ENCODE measurements at regions not wholly inside any gene's neighbourhood (a gene's known extent, or its start where the extent isn't known, plus 50 kb on each side); places are given as distances from the start of the nearest gene placed in this dataset.
"Not testable (repeated sequence)": the region's sequence is repeated elsewhere in the genome, so short reads cannot be mapped to it uniquely, and the experiment has no call there.

GRCh38 chr4:93888308-93888707, 59.8 kb downstream of the ATOH1 start:
- no peak for DNase-seq (ENCODE audit: low read depth, low spot score)
- H3K4me3 ChIP-seq (ENCODE audit: low read length) = no peak overlapping the region
- no peaks in the 10 kb centered on the region for H3K9me3 ChIP-seq (ENCODE audit: control insufficient read depth, insufficient read depth, low read length)
- H3K4me1 ChIP-seq (ENCODE audit: control insufficient read depth, insufficient read depth, low read length) = no peaks in the 10 kb centered on the region
- H3K27me3 ChIP-seq (ENCODE audit: control insufficient read depth, insufficient read depth, low read length) = no peaks in the 10 kb centered on the region
- H3K36me3 ChIP-seq (ENCODE audit: control insufficient read depth, insufficient read depth, low read length) = no peaks in the 10 kb centered on the region
- H3K27ac ChIP-seq (ENCODE audit: low read length) = no peak overlapping the region

- H3K36me3 ChIP-seq (ENCODE audit: control insufficient read depth, insufficient read depth, low read length) = no peaks in the 10 kb centered on the region
- H3K27ac ChIP-seq (ENCODE audit: low read length) = no peak overlapping the region
- no peaks in the 10 kb centered on the region for H3K4me1 ChIP-seq (ENCODE audit: control insufficient read depth, insufficient read depth, low read length)
- no peak for DNase-seq (ENCODE audit: low read depth, low spot score)
- no peaks in the 10 kb centered on the region for H3K27me3 ChIP-seq (ENCODE audit: control insufficient read depth, insufficient read depth, low read length)
- H3K9me3 ChIP-seq (ENCODE audit: control insufficient read depth, insufficient read depth, low read length) = no peaks in the 10 kb centered on the region
- H3K4me3 ChIP-seq (ENCODE audit: low read length) = no peak overlapping the region
These were observed 60.2 kb downstream of the ATOH1 start for GRCh38 chr4:93888768-93889167.

GRCh38 chr4:93891244-93891643, 62.7 kb downstream of the ATOH1 start:
- Histone ChIP-seq H3K4me3 (ENCODE audit: low read length) (no peak overlapping the region), H3K36me3 (ENCODE audit: control insufficient read depth, insufficient read depth, low read length) (no peaks in the 10 kb centered on the region), H3K27me3 (ENCODE audit: control insufficient read depth, insufficient read depth, low read length) (no peaks in the 10 kb centered on the region), H3K4me1 (ENCODE audit: control insufficient read depth, insufficient read depth, low read length) (no peaks in the 10 kb centered on the region), H3K9me3 (ENCODE audit: control insufficient read depth, insufficient read depth, low read length) (no peaks in the 10 kb centered on the region), H3K27ac (ENCODE audit: low read length) (no peak overlapping the region)
- WGBS (ENCODE audit: insufficient coverage, insufficient read length) = no CpG with 5 or more reads among the region's 2 CpGs
- DNase-seq (ENCODE audit: low read depth, low spot score) = no peak

GRCh38 chr4:93894995-93895394, 66.4 kb downstream of the ATOH1 start:
- Histone ChIP-seq H3K9me3 (ENCODE audit: control insufficient read depth, insufficient read depth, low read length) (no peaks in the 10 kb centered on the region), H3K4me1 (ENCODE audit: control insufficient read depth, insufficient read depth, low read length) (no peaks in the 10 kb centered on the region), H3K4me3 (ENCODE audit: low read length) (no peak overlapping the region), H3K36me3 (ENCODE audit: control insufficient read depth, insufficient read depth, low read length) (no peaks in the 10 kb centered on the region), H3K27ac (ENCODE audit: low read length) (no peak overlapping the region), H3K27me3 (ENCODE audit: control insufficient read depth, insufficient read depth, low read length) (no peaks in the 10 kb centered on the region)
- DNase-seq (ENCODE audit: low read depth, low spot score) = no peak
- no CpG with 5 or more reads among the region's 2 CpGs for WGBS (ENCODE audit: insufficient coverage, insufficient read length)

- Histone ChIP-seq H3K4me3 (ENCODE audit: low read length) (no peak overlapping the region), H3K4me1 (ENCODE audit: control insufficient read depth, insufficient read depth, low read length) (no peaks in the 10 kb centered on the region), H3K27ac (ENCODE audit: low read length) (no peak overlapping the region), H3K9me3 (ENCODE audit: control insufficient read depth, insufficient read depth, low read length) (no peaks in the 10 kb centered on the region), H3K27me3 (ENCODE audit: control insufficient read depth, insufficient read depth, low read length) (no peaks in the 10 kb centered on the region), H3K36me3 (ENCODE audit: control insufficient read depth, insufficient read depth, low read length) (no peaks in the 10 kb centered on the region)
- no peak for DNase-seq (ENCODE audit: low read depth, low spot score)
- no CpG with 5 or more reads among the region's 1 CpG for WGBS (ENCODE audit: insufficient coverage, insufficient read length)
These were observed 68.0 kb downstream of the ATOH1 start for GRCh38 chr4:93896516-93896915.

- Histone ChIP-seq H3K36me3 (ENCODE audit: control insufficient read depth, insufficient read depth, low read length) (no peaks in the 10 kb centered on the region), H3K9me3 (ENCODE audit: control insufficient read depth, insufficient read depth, low read length) (no peaks in the 10 kb centered on the region), H3K4me3 (ENCODE audit: low read length) (no peak overlapping the region), H3K27me3 (ENCODE audit: control insufficient read depth, insufficient read depth, low read length) (no peaks in the 10 kb centered on the region), H3K4me1 (ENCODE audit: control insufficient read depth, insufficient read depth, low read length) (no peaks in the 10 kb centered on the region), H3K27ac (ENCODE audit: low read length) (no peak overlapping the region)
- no CpG with 5 or more reads among the region's 1 CpG for WGBS (ENCODE audit: insufficient coverage, insufficient read length)
- DNase-seq (ENCODE audit: low read depth, low spot score) = no peak
These were observed 69.0 kb downstream of the ATOH1 start for GRCh38 chr4:93897559-93897958.

- Histone ChIP-seq H3K27me3 (ENCODE audit: control insufficient read depth, insufficient read depth, low read length) (no peaks in the 10 kb centered on the region), H3K4me1 (ENCODE audit: control insufficient read depth, insufficient read depth, low read length) (no peaks in the 10 kb centered on the region), H3K36me3 (ENCODE audit: control insufficient read depth, insufficient read depth, low read length) (no peaks in the 10 kb centered on the region), H3K9me3 (ENCODE audit: control insufficient read depth, insufficient read depth, low read length) (no peaks in the 10 kb centered on the region), H3K27ac (ENCODE audit: low read length) (no peak overlapping the region), H3K4me3 (ENCODE audit: low read length) (no peak overlapping the region)
- DNase-seq (ENCODE audit: low read depth, low spot score) = no peak
- no CpG with 5 or more reads among the region's 3 CpGs for WGBS (ENCODE audit: insufficient coverage, insufficient read length)
These were observed 80.2 kb downstream of the ATOH1 start for GRCh38 chr4:93908778-93909177.

GRCh38 chr4:93911671-93912070, 83.1 kb downstream of the ATOH1 start:
- no peak for DNase-seq (ENCODE audit: low read depth, low spot score)
- no peaks in the 10 kb centered on the region for H3K9me3 ChIP-seq (ENCODE audit: control insufficient read depth, insufficient read depth, low read length)
- H3K27ac ChIP-seq (ENCODE audit: low read length) = no peak overlapping the region
- no peaks in the 10 kb centered on the region for H3K4me1 ChIP-seq (ENCODE audit: control insufficient read depth, insufficient read depth, low read length)
- no peak overlapping the region for H3K4me3 ChIP-seq (ENCODE audit: low read length)
- H3K36me3 ChIP-seq (ENCODE audit: control insufficient read depth, insufficient read depth, low read length) = no peaks in the 10 kb centered on the region
- no peaks in the 10 kb centered on the region for H3K27me3 ChIP-seq (ENCODE audit: control insufficient read depth, insufficient read depth, low read length)
- no CpG with 5 or more reads among the region's 2 CpGs for WGBS (ENCODE audit: insufficient coverage, insufficient read length)

- H3K27me3 ChIP-seq (ENCODE audit: control insufficient read depth, insufficient read depth, low read length) = no peaks in the 10 kb centered on the region
- no peak overlapping the region for H3K27ac ChIP-seq (ENCODE audit: low read length)
- no peak for DNase-seq (ENCODE audit: low read depth, low spot score)
- no peaks in the 10 kb centered on the region for H3K4me1 ChIP-seq (ENCODE audit: control insufficient read depth, insufficient read depth, low read length)
- WGBS (ENCODE audit: insufficient coverage, insufficient read length) = no CpG with 5 or more reads among the region's 2 CpGs
- no peaks in the 10 kb centered on the region for H3K36me3 ChIP-seq (ENCODE audit: control insufficient read depth, insufficient read depth, low read length)
- no peaks in the 10 kb centered on the region for H3K9me3 ChIP-seq (ENCODE audit: control insufficient read depth, insufficient read depth, low read length)
- no peak overlapping the region for H3K4me3 ChIP-seq (ENCODE audit: low read length)
These were observed 83.6 kb downstream of the ATOH1 start for GRCh38 chr4:93912146-93912545.

GRCh38 chr4:93918856-93919255, 90.3 kb downstream of the ATOH1 start:
- H3K36me3 ChIP-seq (ENCODE audit: control insufficient read depth, insufficient read depth, low read length) = no peaks in the 10 kb centered on the region
- no CpG with 5 or more reads among the region's 2 CpGs for WGBS (ENCODE audit: insufficient coverage, insufficient read length)
- no peak for DNase-seq (ENCODE audit: low read depth, low spot score)

GRCh38 chr4:93923570-93923969, 95.0 kb downstream of the ATOH1 start:
- no CpG with 5 or more reads among the region's 2 CpGs for WGBS (ENCODE audit: insufficient coverage, insufficient read length)
- H3K27ac ChIP-seq (ENCODE audit: low read length); H3K9me3 ChIP-seq (ENCODE audit: control insufficient read depth, insufficient read depth, low read length); H3K27me3 ChIP-seq (ENCODE audit: control insufficient read depth, insufficient read depth, low read length); DNase-seq (ENCODE audit: low read depth, low spot score); H3K4me1 ChIP-seq (ENCODE audit: control insufficient read depth, insufficient read depth, low read length); H3K36me3 ChIP-seq (ENCODE audit: control insufficient read depth, insufficient read depth, low read length); H3K4me3 ChIP-seq (ENCODE audit: low read length): not testable (repeated sequence)

More at GRCh38 chr4:93918856-93919255, 90.3 kb downstream of the ATOH1 start:
- no peaks in the 10 kb centered on the region for H3K27me3 ChIP-seq (ENCODE audit: control insufficient read depth, insufficient read depth, low read length)
- no peak overlapping the region for H3K27ac ChIP-seq (ENCODE audit: low read length)
- no peaks in the 10 kb centered on the region for H3K9me3 ChIP-seq (ENCODE audit: control insufficient read depth, insufficient read depth, low read length)
- H3K4me3 ChIP-seq (ENCODE audit: low read length) = no peak overlapping the region
- H3K4me1 ChIP-seq (ENCODE audit: control insufficient read depth, insufficient read depth, low read length) = no peaks in the 10 kb centered on the region
